Mucosa of descending colon (tissue), 3 donors: ENCODE measurements at regions not wholly inside any gene's neighbourhood (a gene's known extent, or its start where the extent isn't known, plus 50 kb on each side); places are given as distances from the start of the nearest gene placed in this dataset.

Source experiments
- ATAC-seq: fragments of 200-7000 bp; cut with Tn5 transposase; one replicate; pipeline ENCODE4 v1.9.1; 2020; ENCODE audit warnings: mild to moderate bottlenecking, moderate library complexity
- DNase-seq, 3 donors: peaks; one replicate each; pipeline ENCODE4 v3.0.0-alpha.2; 2020
- H3K36me3 ChIP-seq: fragments of 200-600 bp; one replicate; pipeline ENCODE4 v1.8.0; 2021; ENCODE audit warnings: low read depth, mild to moderate bottlenecking
- H3K4me1 ChIP-seq: fragments of 200-600 bp; one replicate; pipeline ENCODE4 v1.8.0; 2021; ENCODE audit warnings: low read depth, mild to moderate bottlenecking
- H3K4me3 ChIP-seq: fragments of 200-600 bp; one replicate; pipeline ENCODE4 v1.8.0; 2021; ENCODE audit warnings: mild to moderate bottlenecking
- H3K9me3 ChIP-seq: fragments of 200-600 bp; one replicate; pipeline ENCODE4 v1.8.0; 2021; ENCODE audit warnings: mild to moderate bottlenecking
- intact Hi-C, 2 donors: fragments of 100-400 bp; cut with DNase I in 1 of 2; cut with micrococcal nuclease in 1 of 2; formaldehyde crosslinking; loops; one replicate each; pipeline versions ENCODE4 v1.11.0 to v1.11.1; 2022; cut with DNase I, micrococcal nuclease
- TF ChIP-seq, protein P1 (sequence below): fragments of 200-600 bp; IDR thresholded peaks from one replicate; pipeline ENCODE4 v1.8.0; 2022; ENCODE audit warnings: antibody characterized with exemption, mild to moderate bottlenecking
- donor health status: DM: no; HTN: no; CAD: no; lungs with moderate emphysema.
- donor health status: DM: no; HTN: no; CAD: no.
- donor health status: DM: no; HTN: yes; CAD: no.

DNA sequence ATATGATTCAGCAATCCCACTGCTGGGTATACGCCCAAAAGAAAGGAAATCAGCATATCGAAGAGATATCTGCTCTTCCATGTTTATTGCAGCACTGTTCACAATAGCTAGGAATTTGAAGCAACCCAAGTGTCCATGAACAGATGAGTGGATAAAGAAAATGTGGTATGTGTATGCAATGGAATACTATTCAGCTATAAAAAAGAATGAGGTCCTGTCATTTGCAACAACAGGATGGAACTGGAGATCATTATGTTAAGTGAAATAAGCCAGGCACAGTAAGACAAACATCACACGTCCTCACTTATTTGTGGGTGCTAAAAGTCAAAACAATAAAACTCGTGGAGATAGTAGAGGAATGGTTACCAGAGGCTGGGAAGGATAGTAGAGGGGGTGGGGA lies 153.8 kb upstream of the LEF1 start:
- TF ChIP-seq, protein P1, sequence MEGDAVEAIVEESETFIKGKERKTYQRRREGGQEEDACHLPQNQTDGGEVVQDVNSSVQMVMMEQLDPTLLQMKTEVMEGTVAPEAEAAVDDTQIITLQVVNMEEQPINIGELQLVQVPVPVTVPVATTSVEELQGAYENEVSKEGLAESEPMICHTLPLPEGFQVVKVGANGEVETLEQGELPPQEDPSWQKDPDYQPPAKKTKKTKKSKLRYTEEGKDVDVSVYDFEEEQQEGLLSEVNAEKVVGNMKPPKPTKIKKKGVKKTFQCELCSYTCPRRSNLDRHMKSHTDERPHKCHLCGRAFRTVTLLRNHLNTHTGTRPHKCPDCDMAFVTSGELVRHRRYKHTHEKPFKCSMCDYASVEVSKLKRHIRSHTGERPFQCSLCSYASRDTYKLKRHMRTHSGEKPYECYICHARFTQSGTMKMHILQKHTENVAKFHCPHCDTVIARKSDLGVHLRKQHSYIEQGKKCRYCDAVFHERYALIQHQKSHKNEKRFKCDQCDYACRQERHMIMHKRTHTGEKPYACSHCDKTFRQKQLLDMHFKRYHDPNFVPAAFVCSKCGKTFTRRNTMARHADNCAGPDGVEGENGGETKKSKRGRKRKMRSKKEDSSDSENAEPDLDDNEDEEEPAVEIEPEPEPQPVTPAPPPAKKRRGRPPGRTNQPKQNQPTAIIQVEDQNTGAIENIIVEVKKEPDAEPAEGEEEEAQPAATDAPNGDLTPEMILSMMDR, result no peak
- H3K9me3 ChIP-seq, result no peaks in the 10 kb centered on the region
- intact Hi-C loops, result no loop called here
- no peaks in the 10 kb centered on the region for H3K4me1 ChIP-seq
- H3K36me3 ChIP-seq, result no peaks in the 10 kb centered on the region
- DNase-seq (no peak), ATAC-seq (no peak)
- no peak overlapping the region for H3K4me3 ChIP-seq

DNA sequence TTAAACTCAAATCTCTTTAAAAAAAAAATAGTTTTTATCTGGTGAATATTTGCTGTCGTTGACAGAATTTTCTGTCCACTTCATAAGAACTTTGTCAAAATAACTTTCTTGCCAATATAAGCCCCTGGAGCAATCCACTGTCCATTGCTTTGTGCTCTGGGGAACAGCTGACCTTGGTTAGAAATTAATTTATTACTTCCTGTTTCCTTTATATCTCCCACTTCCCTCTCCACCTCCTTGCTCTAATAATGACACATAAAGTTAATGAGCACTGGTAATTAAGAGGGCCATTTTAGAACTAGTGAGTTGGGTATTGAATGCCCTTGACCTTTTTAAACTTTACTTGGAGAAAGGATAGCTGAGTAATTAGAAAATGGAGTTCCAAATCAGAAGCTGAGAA lies 151.3 kb upstream of the LEF1 start:
- DNase-seq, result no peak
- TF ChIP-seq, protein P1, result no peak
- H3K4me1 ChIP-seq, result no peaks in the 10 kb centered on the region

DNA sequence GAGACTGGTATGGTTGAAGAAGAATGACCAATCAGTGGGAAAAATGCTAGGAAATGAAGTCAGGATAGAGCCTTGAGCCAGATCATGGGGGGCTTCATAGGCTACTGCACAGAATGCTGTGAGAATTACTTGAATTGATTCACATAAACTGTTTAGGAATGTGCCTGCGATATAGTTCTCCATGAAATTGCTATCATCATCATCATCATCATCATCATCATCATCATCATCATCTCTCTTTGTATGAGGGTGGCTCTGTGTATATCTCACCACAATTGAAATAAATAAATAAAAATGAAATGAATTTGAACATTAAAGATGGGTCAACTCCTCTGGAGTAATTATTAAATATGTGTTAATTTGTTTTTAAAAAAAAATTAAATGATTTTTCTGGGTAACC lies 148.6 kb upstream of the LEF1 start:
- TF ChIP-seq, protein P1, result no peak
- Histone ChIP-seq H3K9me3 (no peaks in the 10 kb centered on the region), H3K4me1 (no peaks in the 10 kb centered on the region), H3K4me3 (no peak overlapping the region), H3K36me3 (no peaks in the 10 kb centered on the region)
- ATAC-seq, result no peak
- intact Hi-C loops, result no loop called here
- no peak for DNase-seq

More for the DNA sequence above, 151.3 kb upstream of the LEF1 start:
- no peaks in the 10 kb centered on the region for H3K36me3 ChIP-seq
- H3K9me3 ChIP-seq, result no peaks in the 10 kb centered on the region
- intact Hi-C loops, result no loop called here
- ATAC-seq, result no peak
- no peak overlapping the region for H3K4me3 ChIP-seq

DNA sequence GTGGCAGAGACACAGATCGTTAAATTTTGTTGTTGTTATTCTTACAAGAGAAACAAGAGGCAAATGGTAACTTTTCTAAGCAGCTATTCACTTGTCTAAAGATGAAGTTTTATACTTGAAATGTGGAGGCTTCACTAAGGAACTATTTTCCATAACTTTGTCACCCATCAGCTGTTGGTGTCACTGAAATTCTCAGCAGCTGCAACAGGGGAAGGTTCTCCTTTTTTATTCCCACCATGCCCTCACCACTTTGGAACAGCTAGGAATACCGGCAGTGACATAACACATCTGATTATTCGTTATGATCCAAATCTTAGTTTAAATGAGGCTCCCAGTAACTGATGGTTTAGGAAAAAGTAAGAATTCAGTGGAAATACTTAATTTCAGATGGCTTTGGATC lies 147.0 kb upstream of the LEF1 start:
- intact Hi-C loops, result no loop called here
- DNase-seq, result no peak
- Histone ChIP-seq H3K36me3 (no peaks in the 10 kb centered on the region), H3K4me1 (peaks cover 4% of the 10 kb centered on the region), H3K9me3 (no peaks in the 10 kb centered on the region), H3K4me3 (no peak overlapping the region)
- no peak for ATAC-seq
- TF ChIP-seq, protein P1, result no peak

DNA sequence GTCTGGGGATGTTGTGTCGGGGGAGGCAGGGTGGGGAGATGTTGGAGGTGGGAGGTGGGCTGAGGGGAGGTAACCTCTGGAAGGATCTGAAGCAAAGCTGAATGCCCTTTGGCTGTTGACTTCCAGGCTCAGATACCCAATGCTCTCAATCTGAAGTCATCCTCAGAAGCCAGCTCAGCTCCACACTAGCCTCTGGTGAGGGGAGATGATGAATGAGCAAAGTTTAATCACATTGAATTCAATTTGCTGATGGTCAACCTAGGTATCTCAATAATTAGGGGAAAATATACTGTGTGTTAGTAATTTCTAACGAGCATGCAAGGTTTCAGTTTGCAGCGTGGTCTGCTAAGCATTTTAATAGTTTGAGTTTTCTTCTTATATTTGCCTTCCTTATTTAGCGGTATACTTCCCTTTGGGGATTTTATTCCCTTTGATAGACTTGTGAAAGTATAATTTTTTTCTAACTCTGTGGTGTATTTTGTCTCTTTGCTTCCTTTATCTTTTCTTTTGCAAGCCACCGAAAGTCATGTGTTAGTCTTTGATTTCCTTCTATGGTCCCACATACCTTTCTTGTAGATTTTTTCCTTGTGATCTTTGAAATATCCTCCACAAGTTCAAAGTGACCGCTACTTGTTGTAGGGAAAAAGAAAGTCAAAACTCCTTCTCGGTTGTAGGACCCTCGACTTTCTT lies 146.3 kb upstream of the LEF1 start:
- no peaks in the 10 kb centered on the region for H3K9me3 ChIP-seq
- TF ChIP-seq, protein P1, result no peak
- intact Hi-C loops, result no loop called here
- ATAC-seq (no peak), DNase-seq (no peak)
- H3K36me3 ChIP-seq, result no peaks in the 10 kb centered on the region
- H3K4me3 ChIP-seq, result no peak overlapping the region
- H3K4me1 ChIP-seq, result peaks cover 4% of the 10 kb centered on the region
